Mucosa of rectum (tissue), 2 donors: ENCODE measurements at regions not wholly inside any gene's neighbourhood (a gene's known extent, or its start where the extent isn't known, plus 50 kb on each side); places are given as distances from the start of the nearest gene placed in this dataset.

Experiments used
- H3K27ac ChIP-seq, 2 donors: one replicate each; pipeline ENCODE4 v1.7.0; 2013; ENCODE audit warnings: inconsistent platforms in 2 of 2, low read depth in 2 of 2, low read length in 2 of 2
- H3K27me3 ChIP-seq, 2 donors: one replicate each; pipeline ENCODE4 v1.7.0; 2013; ENCODE audit warnings: low read length in 2 of 2; ENCODE audit not compliant: control insufficient read depth in 2 of 2, insufficient read depth in 2 of 2
- H3K36me3 ChIP-seq, 2 donors: one replicate each; pipeline ENCODE4 v1.7.0; 2013; ENCODE audit warnings: low read length in 2 of 2; ENCODE audit not compliant: control insufficient read depth in 2 of 2, insufficient read depth in 2 of 2
- H3K4me1 ChIP-seq, 2 donors: one replicate each; pipeline ENCODE4 v1.7.0; 2013; ENCODE audit warnings: low read length in 2 of 2, mild to moderate bottlenecking in 1 of 2; ENCODE audit not compliant: control insufficient read depth in 2 of 2, insufficient read depth in 2 of 2
- H3K4me3 ChIP-seq, 2 donors: one replicate each; pipeline ENCODE4 v1.7.0; 2013; ENCODE audit warnings: low read length in 2 of 2
- H3K9ac ChIP-seq, 2 donors: one replicate each; pipeline ENCODE4 v1.7.0; 2013; ENCODE audit warnings: low read length in 2 of 2, low read depth in 1 of 2, mild to moderate bottlenecking in 1 of 2
- H3K9me3 ChIP-seq, 2 donors: one replicate each; pipeline ENCODE4 v1.7.0; 2013; ENCODE audit warnings: low read length in 2 of 2; ENCODE audit not compliant: control insufficient read depth in 2 of 2
- donor health status: healthy.
- donor health status: Normal muscosa, but diverticular disease.

DNA sequence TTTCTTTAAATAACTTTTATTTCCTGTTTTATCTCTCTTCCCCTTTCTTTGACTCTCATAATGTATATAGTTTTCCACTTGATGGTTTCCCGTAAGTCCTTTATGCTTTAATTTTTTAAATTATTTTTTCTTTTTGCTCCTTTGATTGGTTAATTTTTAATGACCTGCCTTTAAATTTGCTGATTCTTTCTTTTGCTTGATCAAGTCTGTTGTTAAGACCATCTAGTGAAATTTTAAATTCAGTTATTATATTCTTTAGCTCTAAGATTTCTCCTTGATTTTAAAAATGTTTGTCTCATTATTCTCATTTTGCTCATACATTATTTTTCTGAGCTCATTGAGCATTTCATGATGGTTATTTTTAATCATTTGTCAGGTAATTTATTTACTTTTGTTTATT, 718.6 kb downstream of the METTL15 start:
- H3K9me3 ChIP-seq = peaks cover 0 to 2% of the 10 kb centered on the region in 2 donors
- no peaks in the 10 kb centered on the region for H3K27me3 ChIP-seq
- H3K36me3 ChIP-seq = no peaks in the 10 kb centered on the region

GRCh38 chr11:28822576-28822975, 714.4 kb downstream of the METTL15 start:
- Histone ChIP-seq H3K9ac (no peak overlapping the region), H3K27me3 (no peaks in the 10 kb centered on the region), H3K9me3 (no peaks in the 10 kb centered on the region), H3K4me3 (no peak overlapping the region), H3K4me1 (no peaks in the 10 kb centered on the region), H3K27ac (no peak overlapping the region), H3K36me3 (no peaks in the 10 kb centered on the region)

More for the DNA sequence above, 718.6 kb downstream of the METTL15 start:
- Histone ChIP-seq H3K4me3 (no peak overlapping the region), H3K4me1 (no peaks in the 10 kb centered on the region), H3K27ac (no peak overlapping the region), H3K9ac (no peak overlapping the region)

DNA sequence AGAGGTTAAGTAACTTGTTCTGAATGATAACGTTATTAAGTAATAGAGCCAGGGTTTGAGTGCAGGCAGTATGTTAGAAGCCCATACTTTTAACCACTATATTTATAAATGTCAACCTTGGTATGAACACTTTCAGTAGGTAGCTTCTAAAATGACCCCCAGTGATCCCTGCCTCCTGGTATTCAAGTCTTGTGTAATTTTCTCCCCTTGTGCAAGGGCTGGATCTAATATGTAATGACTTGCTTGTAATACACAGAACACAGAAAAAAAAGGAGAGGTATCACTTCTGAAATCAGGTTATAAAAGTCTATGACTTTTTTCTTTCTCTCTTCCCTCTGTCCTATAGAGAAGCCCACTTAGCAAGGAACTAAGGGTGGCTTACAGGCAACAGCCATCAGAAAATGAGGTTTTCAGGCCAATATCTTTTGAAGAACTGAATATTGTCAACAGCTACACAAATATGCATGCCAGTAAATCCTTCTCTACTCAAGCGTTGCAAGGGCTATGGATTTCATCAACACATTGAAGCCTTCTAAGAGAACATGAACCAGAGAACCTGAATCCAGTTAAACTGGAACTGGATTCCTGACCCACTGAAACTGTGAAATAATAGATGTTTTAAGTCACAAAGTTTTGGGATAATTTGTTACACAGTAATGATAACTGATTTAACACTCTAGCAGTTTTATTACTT, 712.3 kb downstream of the METTL15 start:
- no peaks in the 10 kb centered on the region for H3K36me3 ChIP-seq
- H3K4me1 ChIP-seq = no peaks in the 10 kb centered on the region
- no peak overlapping the region for H3K4me3 ChIP-seq
- H3K9me3 ChIP-seq = no peaks in the 10 kb centered on the region
- H3K27ac ChIP-seq = no peak overlapping the region
- H3K9ac ChIP-seq = no peak overlapping the region
- H3K27me3 ChIP-seq = no peaks in the 10 kb centered on the region

- no peaks in the 10 kb centered on the region for H3K27me3 ChIP-seq
Measured at GRCh38 chr11:28819741-28820140, 711.6 kb downstream of the METTL15 start.

DNA sequence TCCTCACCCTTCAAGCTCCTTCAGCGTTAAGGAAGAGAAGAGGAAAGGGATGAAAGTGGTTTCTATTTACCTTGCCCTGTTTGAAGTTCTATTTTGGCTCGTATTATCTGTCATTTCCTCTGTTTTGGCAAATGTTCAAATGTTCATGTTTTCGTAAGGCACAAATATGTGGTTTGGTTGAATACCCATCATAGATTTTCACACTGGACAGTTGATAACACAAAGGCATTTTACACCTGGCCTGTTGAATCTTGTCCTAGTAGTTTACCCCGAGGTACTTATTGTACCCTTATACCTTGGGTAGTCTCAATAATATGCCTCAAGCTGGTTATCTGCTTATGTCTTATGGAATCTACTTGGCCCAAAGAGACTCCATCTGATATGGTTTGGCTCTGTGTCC, 706.9 kb downstream of the METTL15 start:
- Histone ChIP-seq H3K27ac (no peak overlapping the region), H3K36me3 (no peaks in the 10 kb centered on the region), H3K4me3 (no peak overlapping the region), H3K9ac (no peak overlapping the region), H3K9me3 (no peaks in the 10 kb centered on the region), H3K4me1 (no peaks in the 10 kb centered on the region), H3K27me3 (no peaks in the 10 kb centered on the region)

More at GRCh38 chr11:28819741-28820140, 711.6 kb downstream of the METTL15 start:
- no peak overlapping the region for H3K4me3 ChIP-seq
- H3K9ac ChIP-seq = no peak overlapping the region
- H3K27ac ChIP-seq = no peak overlapping the region
- no peaks in the 10 kb centered on the region for H3K9me3 ChIP-seq
- no peaks in the 10 kb centered on the region for H3K4me1 ChIP-seq
- no peaks in the 10 kb centered on the region for H3K36me3 ChIP-seq

GRCh38 chr11:28808771-28809170, 700.6 kb downstream of the METTL15 start:
- no peaks in the 10 kb centered on the region for H3K9me3 ChIP-seq
- no peaks in the 10 kb centered on the region for H3K4me1 ChIP-seq
- no peak overlapping the region for H3K27ac ChIP-seq
- no peak overlapping the region for H3K4me3 ChIP-seq
- H3K9ac ChIP-seq = no peak overlapping the region
- H3K27me3 ChIP-seq = no peaks in the 10 kb centered on the region
- no peaks in the 10 kb centered on the region for H3K36me3 ChIP-seq

DNA sequence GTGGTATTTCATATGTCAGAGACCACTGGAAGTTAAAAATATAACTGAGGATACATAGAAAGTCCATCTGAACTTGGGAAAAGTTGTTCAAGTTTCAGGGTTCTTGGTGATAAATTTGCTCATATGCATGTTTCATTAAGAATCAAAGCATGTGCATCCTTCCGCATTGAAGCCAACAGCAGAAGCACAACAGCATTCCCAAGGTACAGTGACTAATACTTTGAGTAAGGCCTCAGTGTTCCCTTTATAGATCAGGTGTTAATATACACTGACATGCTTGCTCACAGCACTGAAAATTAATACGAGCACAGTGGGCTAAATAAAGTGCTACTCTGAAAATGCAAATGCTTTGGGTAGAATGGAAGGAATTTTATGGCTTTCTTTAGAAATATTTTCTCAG, 691.1 kb downstream of the METTL15 start:
- no peak overlapping the region for H3K4me3 ChIP-seq
- H3K27ac ChIP-seq = no peak overlapping the region
- no peak overlapping the region for H3K9ac ChIP-seq
- H3K4me1 ChIP-seq = no peaks in the 10 kb centered on the region
- no peaks in the 10 kb centered on the region for H3K36me3 ChIP-seq
- H3K9me3 ChIP-seq = no peaks in the 10 kb centered on the region
- no peaks in the 10 kb centered on the region for H3K27me3 ChIP-seq

DNA sequence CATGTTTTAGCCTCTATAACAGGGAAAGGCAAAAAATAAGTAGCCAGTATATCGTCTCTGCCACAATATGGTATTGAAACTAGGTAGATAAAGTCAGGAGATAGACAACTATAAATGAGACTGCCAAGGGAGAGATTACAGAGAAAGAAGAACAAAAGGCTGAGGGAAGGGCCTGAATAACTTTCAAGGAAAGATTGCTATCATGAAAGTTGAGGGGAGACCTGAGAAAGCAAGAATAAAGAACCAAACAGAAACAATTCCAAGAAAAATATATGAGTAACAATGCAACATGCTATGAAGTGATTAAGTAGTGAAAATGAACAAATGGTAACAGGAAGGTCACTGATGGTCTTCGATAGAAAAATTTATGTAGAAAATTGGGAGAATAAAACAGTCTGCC, 690.1 kb downstream of the METTL15 start:
- Histone ChIP-seq H3K9me3 (no peaks in the 10 kb centered on the region), H3K9ac (no peak overlapping the region), H3K36me3 (no peaks in the 10 kb centered on the region), H3K27me3 (no peaks in the 10 kb centered on the region), H3K27ac (no peak overlapping the region), H3K4me1 (no peaks in the 10 kb centered on the region), H3K4me3 (no peak overlapping the region)

- Histone ChIP-seq H3K36me3 (no peaks in the 10 kb centered on the region), H3K27ac (no peak overlapping the region), H3K4me1 (no peaks in the 10 kb centered on the region), H3K9me3 (no peaks in the 10 kb centered on the region), H3K9ac (no peak overlapping the region), H3K27me3 (no peaks in the 10 kb centered on the region), H3K4me3 (no peak overlapping the region)
Measured at GRCh38 chr11:28797536-28797935, 689.3 kb downstream of the METTL15 start.

GRCh38 chr11:28794405-28794804, 686.2 kb downstream of the METTL15 start:
- no peaks in the 10 kb centered on the region for H3K27me3 ChIP-seq
- no peaks in the 10 kb centered on the region for H3K4me1 ChIP-seq
- no peak overlapping the region for H3K9ac ChIP-seq
- H3K4me3 ChIP-seq = no peak overlapping the region
- H3K9me3 ChIP-seq = no peaks in the 10 kb centered on the region
- H3K36me3 ChIP-seq = no peaks in the 10 kb centered on the region
- H3K27ac ChIP-seq = no peak overlapping the region
